HEK293 (cell line): ENCODE measurements at regions not wholly inside any gene's neighbourhood (a gene's known extent, or its start where the extent isn't known, plus 50 kb on each side); places are given as distances from the start of the nearest gene placed in this dataset.

ENCODE experiments used
- CTCF ChIA-PET: fragments of 350-600 bp; formaldehyde crosslinking; extraction: SDS; loops from one replicate; lab custom pipeline; 2021; ENCODE audit warnings: antibody characterized with exemption; lab: Yijun Ruan, JAX
- POLR2A ChIA-PET: fragments of 300-600 bp; formaldehyde crosslinking; extraction: SDS; loops from one replicate; lab custom pipeline; 2020; ENCODE audit warnings: antibody characterized with exemption, inconsistent platforms; lab: Yijun Ruan, JAX
- H3K27ac ChIP-seq: fragments of 200-500 bp; sonication (Bioruptor generic); 2 replicates; pipeline ENCODE4 v1.5.1; 2014; ENCODE audit warnings: low read depth, low read length, control low read depth, inconsistent platforms; ENCODE audit errors: extremely low read depth
- H3K36me3 ChIP-seq, 2 experiments: fragments of 200-500 bp in 1 of 2; sonication (Bioruptor generic) in 1 of 2; 1 replicate in 1 of 2; 2 replicates in 1 of 2; pipeline ENCODE4 v1.5.1; 2014 to 2017; ENCODE audit warnings: inconsistent platforms in 2 of 2, low read length in 2 of 2; ENCODE audit not compliant: control insufficient read depth in 2 of 2, insufficient read depth in 1 of 2
- H3K4me1 ChIP-seq: fragments of 200-500 bp; sonication (Bioruptor generic); 2 replicates; pipeline ENCODE4 v1.5.1; 2014; ENCODE audit warnings: mild to moderate bottlenecking, low read length, inconsistent platforms; ENCODE audit not compliant: control insufficient read depth, insufficient read depth
- H3K4me3 ChIP-seq: 2 replicates; pipeline ENCODE4 v1.5.1; 2011; ENCODE audit warnings: low read depth, mild to moderate bottlenecking, control low read depth, low read length, moderate library complexity
- H3K9me3 ChIP-seq: fragments of 200-500 bp; sonication (Bioruptor generic); 2 replicates; pipeline ENCODE4 v1.5.1; 2014; ENCODE audit warnings: low read depth, low read length, inconsistent platforms; ENCODE audit not compliant: control insufficient read depth, insufficient read depth
- ELK4 ChIP-seq: IDR thresholded peaks from 2 replicates; pipeline ENCODE4 v1.6.1; 2011; ENCODE audit warnings: mild to moderate bottlenecking, low read depth, low read length, borderline replicate concordance
- GFI1B ChIP-seq: fragments of 450-650 bp; formaldehyde crosslinking; IDR thresholded peaks from 2 replicates; pipeline ENCODE4 v1.5.1; 2016; ENCODE audit warnings: missing biosample characterization, missing genetic modification characterization
- GLIS2 ChIP-seq: fragments of 450-650 bp; formaldehyde crosslinking; IDR thresholded peaks from 2 replicates; pipeline ENCODE4 v1.5.1; 2016; ENCODE audit warnings: missing biosample characterization, missing genetic modification characterization
- HOXA7 ChIP-seq: sonication (generic); formaldehyde crosslinking; IDR thresholded peaks from 2 replicates; pipeline ENCODE4 v1.8.1; 2022; ENCODE audit warnings: missing genetic modification reagents, borderline replicate concordance
- KLF8 ChIP-seq: fragments of 450-650 bp; formaldehyde crosslinking; IDR thresholded peaks from 2 replicates; pipeline ENCODE4 v1.5.1; 2016; ENCODE audit warnings: missing biosample characterization, missing genetic modification characterization
- SP3 ChIP-seq: fragments of 450-650 bp; formaldehyde crosslinking; IDR thresholded peaks from 2 replicates; pipeline ENCODE4 v1.5.1; 2016; ENCODE audit warnings: missing biosample characterization, missing genetic modification characterization
- TRIM28 ChIP-seq: IDR thresholded peaks from 2 replicates; pipeline ENCODE4 v1.6.1; 2011; ENCODE audit warnings: low read length, control low read depth, borderline replicate concordance
- ZNF114 ChIP-seq: fragments of 450-650 bp; formaldehyde crosslinking; IDR thresholded peaks from 2 replicates; pipeline ENCODE4 v1.5.0; 2017; ENCODE audit warnings: missing biosample characterization, missing genetic modification characterization
- ZNF2 ChIP-seq: fragments of 450-650 bp; formaldehyde crosslinking; IDR thresholded peaks from 2 replicates; pipeline ENCODE4 v1.5.1; 2016; ENCODE audit warnings: missing biosample characterization, missing genetic modification characterization
- ZNF24 ChIP-seq: fragments of 450-650 bp; formaldehyde crosslinking; IDR thresholded peaks from 2 replicates; pipeline ENCODE4 v1.5.1; 2016; ENCODE audit warnings: missing biosample characterization, missing genetic modification characterization
- ZNF280C ChIP-seq: fragments of 450-650 bp; formaldehyde crosslinking; IDR thresholded peaks from 2 replicates; pipeline ENCODE4 v1.5.1; 2016; ENCODE audit warnings: missing biosample characterization, missing genetic modification characterization
- ZNF324 ChIP-seq: fragments of 450-650 bp; formaldehyde crosslinking; IDR thresholded peaks from 2 replicates; pipeline ENCODE4 v1.5.1; 2016; ENCODE audit warnings: missing biosample characterization, missing genetic modification characterization
- ZNF416 ChIP-seq: fragments of 450-650 bp; formaldehyde crosslinking; IDR thresholded peaks from 2 replicates; pipeline ENCODE4 v1.5.1; 2016; ENCODE audit warnings: missing biosample characterization, missing genetic modification characterization
- ZNF426 ChIP-seq: fragments of 450-650 bp; formaldehyde crosslinking; IDR thresholded peaks from 2 replicates; pipeline ENCODE4 v1.5.1; 2017; ENCODE audit warnings: missing biosample characterization, missing genetic modification characterization, mild to moderate bottlenecking, inconsistent platforms, moderate library complexity
- ZNF623 ChIP-seq: fragments of 450-650 bp; formaldehyde crosslinking; IDR thresholded peaks from 2 replicates; pipeline ENCODE4 v1.5.1; 2016; ENCODE audit warnings: missing biosample characterization, missing genetic modification characterization
- ZNF677 ChIP-seq: fragments of 450-650 bp; IDR thresholded peaks from 2 replicates; pipeline ENCODE4 v1.5.0; 2018; ENCODE audit warnings: missing biosample characterization, mild to moderate bottlenecking, missing genetic modification characterization, moderate library complexity
- ZNF707 ChIP-seq: fragments of 450-650 bp; formaldehyde crosslinking; IDR thresholded peaks from 2 replicates; pipeline ENCODE4 v1.5.1; 2016; ENCODE audit warnings: missing biosample characterization, missing genetic modification characterization
- ZNF776 ChIP-seq: fragments of 450-650 bp; formaldehyde crosslinking; IDR thresholded peaks from 2 replicates; pipeline ENCODE4 v1.5.0; 2017; ENCODE audit warnings: missing biosample characterization, missing genetic modification characterization, borderline replicate concordance
- ZNF830 ChIP-seq: fragments of 450-650 bp; IDR thresholded peaks from 2 replicates; pipeline ENCODE4 v1.5.0; 2018; ENCODE audit warnings: missing biosample characterization, missing genetic modification characterization, low read depth, mild to moderate bottlenecking, moderate library complexity
- TF ChIP-seq, protein P1 (sequence below): fragments of 450-650 bp; formaldehyde crosslinking; IDR thresholded peaks from 2 replicates; pipeline ENCODE4 v1.5.1; 2016; ENCODE audit warnings: missing biosample characterization, missing genetic modification characterization, borderline replicate concordance
- TF ChIP-seq, protein P2 (sequence below): fragments of 450-650 bp; formaldehyde crosslinking; IDR thresholded peaks from 2 replicates; pipeline ENCODE4 v1.5.1; 2016; ENCODE audit warnings: missing biosample characterization, missing genetic modification characterization

GRCh38 chr7:121621937-121622336, 225.8 kb upstream of the FAM3C start:
- Histone ChIP-seq H3K27ac (no peak overlapping the region), H3K9me3 (no peaks in the 10 kb centered on the region), H3K4me1 (no peaks in the 10 kb centered on the region), H3K36me3 (no peaks in the 10 kb centered on the region), H3K4me3 (no peak overlapping the region)
- ChIA-PET POLR2A (no interaction called here), CTCF (no interaction called here)
- no peak for TF ChIP-seq ZNF2
- no peak for TF ChIP-seq ZNF24 (tag by site-specific recombination)
- TF ChIP-seq SP3 (tag by site-specific recombination), result no peak
- TF ChIP-seq GLIS2, result no peak
- no peak for TF ChIP-seq ZNF416 (tag by site-specific recombination)
- no peak for TF ChIP-seq ZNF707
- no peak for TF ChIP-seq ZNF830 (tag by site-specific recombination)
- TF ChIP-seq, protein P1, sequence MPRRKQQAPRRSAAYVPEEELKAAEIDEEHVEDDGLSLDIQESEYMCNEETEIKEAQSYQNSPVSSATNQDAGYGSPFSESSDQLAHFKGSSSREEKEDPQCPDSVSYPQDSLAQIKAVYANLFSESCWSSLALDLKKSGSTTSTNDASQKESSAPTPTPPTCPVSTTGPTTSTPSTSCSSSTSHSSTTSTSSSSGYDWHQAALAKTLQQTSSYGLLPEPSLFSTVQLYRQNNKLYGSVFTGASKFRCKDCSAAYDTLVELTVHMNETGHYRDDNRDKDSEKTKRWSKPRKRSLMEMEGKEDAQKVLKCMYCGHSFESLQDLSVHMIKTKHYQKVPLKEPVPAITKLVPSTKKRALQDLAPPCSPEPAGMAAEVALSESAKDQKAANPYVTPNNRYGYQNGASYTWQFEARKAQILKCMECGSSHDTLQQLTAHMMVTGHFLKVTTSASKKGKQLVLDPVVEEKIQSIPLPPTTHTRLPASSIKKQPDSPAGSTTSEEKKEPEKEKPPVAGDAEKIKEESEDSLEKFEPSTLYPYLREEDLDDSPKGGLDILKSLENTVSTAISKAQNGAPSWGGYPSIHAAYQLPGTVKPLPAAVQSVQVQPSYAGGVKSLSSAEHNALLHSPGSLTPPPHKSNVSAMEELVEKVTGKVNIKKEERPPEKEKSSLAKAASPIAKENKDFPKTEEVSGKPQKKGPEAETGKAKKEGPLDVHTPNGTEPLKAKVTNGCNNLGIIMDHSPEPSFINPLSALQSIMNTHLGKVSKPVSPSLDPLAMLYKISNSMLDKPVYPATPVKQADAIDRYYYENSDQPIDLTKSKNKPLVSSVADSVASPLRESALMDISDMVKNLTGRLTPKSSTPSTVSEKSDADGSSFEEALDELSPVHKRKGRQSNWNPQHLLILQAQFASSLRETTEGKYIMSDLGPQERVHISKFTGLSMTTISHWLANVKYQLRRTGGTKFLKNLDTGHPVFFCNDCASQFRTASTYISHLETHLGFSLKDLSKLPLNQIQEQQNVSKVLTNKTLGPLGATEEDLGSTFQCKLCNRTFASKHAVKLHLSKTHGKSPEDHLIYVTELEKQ, result no peak
- no peak for TF ChIP-seq ELK4
- no peak for TF ChIP-seq GFI1B (tag by site-specific recombination)
- no peak for TF ChIP-seq TRIM28
- TF ChIP-seq ZNF324 (tag by site-specific recombination), result no peak

DNA sequence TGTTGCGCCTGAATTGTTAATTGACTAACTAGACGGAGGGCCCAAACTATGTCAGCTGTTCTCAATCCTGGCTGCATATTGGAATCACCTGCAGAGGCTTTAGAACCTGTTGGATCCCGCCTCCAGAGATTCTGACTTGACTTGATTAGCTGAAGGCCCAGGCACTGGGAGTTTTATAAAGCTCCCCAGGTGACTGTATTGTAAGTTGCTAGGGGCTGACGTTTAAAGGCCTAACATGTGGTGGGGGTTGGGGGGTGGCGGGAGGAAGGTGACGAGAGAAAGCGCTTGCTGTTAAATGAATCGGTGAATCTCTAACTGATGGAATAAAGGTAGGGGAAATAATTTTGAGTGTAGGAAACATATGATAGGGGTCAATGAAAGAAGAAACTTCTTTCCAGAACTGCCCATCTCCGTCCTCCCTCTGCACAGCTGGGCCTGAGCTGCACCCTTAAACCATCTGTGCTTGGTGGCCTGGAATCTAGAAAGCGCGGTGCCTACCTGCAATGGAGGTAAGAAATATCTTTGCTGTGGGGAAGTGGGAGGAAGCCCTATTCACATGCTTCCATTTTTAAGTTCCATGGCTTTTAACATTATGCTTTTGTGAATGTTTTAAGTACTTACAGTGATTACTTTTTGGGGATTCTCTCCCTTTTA, 225.0 kb upstream of the FAM3C start:
- Histone ChIP-seq H3K4me3 (no peak overlapping the region), H3K4me1 (no peaks in the 10 kb centered on the region), H3K27ac (no peak overlapping the region), H3K36me3 (no peaks in the 10 kb centered on the region), H3K9me3 (no peaks in the 10 kb centered on the region)
- ChIA-PET CTCF (interaction anchor here (0.6 kb wide), 1 partner anchor 14 kb away, joined by 3 read pairs; no protein-coding TSS in a partner anchor), POLR2A (no interaction called here)
- no peak for TF ChIP-seq KLF8 (tag by site-specific recombination)
- TF ChIP-seq ZNF280C, result no peak
- no peak for TF ChIP-seq ZNF426 (tag by site-specific recombination)
- TF ChIP-seq ZNF677 (tag by site-specific recombination), result no peak
- TF ChIP-seq, protein P2, sequence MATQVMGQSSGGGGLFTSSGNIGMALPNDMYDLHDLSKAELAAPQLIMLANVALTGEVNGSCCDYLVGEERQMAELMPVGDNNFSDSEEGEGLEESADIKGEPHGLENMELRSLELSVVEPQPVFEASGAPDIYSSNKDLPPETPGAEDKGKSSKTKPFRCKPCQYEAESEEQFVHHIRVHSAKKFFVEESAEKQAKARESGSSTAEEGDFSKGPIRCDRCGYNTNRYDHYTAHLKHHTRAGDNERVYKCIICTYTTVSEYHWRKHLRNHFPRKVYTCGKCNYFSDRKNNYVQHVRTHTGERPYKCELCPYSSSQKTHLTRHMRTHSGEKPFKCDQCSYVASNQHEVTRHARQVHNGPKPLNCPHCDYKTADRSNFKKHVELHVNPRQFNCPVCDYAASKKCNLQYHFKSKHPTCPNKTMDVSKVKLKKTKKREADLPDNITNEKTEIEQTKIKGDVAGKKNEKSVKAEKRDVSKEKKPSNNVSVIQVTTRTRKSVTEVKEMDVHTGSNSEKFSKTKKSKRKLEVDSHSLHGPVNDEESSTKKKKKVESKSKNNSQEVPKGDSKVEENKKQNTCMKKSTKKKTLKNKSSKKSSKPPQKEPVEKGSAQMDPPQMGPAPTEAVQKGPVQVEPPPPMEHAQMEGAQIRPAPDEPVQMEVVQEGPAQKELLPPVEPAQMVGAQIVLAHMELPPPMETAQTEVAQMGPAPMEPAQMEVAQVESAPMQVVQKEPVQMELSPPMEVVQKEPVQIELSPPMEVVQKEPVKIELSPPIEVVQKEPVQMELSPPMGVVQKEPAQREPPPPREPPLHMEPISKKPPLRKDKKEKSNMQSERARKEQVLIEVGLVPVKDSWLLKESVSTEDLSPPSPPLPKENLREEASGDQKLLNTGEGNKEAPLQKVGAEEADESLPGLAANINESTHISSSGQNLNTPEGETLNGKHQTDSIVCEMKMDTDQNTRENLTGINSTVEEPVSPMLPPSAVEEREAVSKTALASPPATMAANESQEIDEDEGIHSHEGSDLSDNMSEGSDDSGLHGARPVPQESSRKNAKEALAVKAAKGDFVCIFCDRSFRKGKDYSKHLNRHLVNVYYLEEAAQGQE (tag by site-specific recombination), result no peak
- no peak for TF ChIP-seq HOXA7 (CRISPR knock-in tag)
- TF ChIP-seq ZNF623, result no peak
- no peak for TF ChIP-seq GLIS2
- TF ChIP-seq ZNF776 (tag by site-specific recombination), result no peak
- no peak for TF ChIP-seq ZNF114
